ENCODE measurements at regions not wholly inside any gene's neighbourhood (a gene's known extent, or its start where the extent isn't known, plus 50 kb on each side); places are given as distances from the start of the nearest gene placed in this dataset.

DNA sequence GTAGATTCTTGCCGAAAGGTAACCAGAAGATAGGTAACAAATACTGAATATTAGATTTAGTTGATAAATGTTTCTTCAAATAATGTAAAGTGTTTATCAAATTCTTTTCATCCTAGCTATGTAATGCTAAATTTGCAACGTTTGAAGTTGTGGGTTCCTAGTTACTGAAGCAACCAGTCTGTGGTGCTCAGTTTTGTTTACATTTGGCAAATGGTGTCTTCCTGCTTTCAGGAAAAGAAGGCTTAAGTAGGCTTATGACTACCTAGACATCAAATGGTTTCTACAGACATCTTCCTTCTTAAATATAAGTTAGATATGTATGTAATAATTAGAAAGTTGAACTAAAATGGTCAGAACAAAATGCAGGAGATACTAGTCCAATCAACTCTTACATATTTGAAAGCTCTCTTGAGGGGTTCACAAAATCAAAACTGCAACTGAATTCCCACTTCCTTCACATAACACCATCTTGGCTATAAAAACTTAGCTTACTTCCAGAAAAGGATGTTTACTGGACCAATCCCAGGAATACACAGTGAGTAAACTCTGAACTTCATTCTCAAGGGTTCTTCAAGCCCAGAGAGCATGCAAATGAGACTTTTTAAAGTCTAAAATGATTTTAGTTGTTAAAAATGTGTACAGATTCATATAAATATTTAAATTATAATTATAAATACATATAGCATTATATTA is 125.7 kb upstream of the ITGA1 start:
- no CpG with 5 or more reads among the region's 2 CpGs for WGBS (ENCODE audit: insufficient coverage)
- Histone ChIP-seq H3K36me3 (ENCODE audit: control insufficient read depth, insufficient read depth, low read length) (no peaks in the 10 kb centered on the region), H3K4me1 (ENCODE audit: control insufficient read depth, insufficient read depth, low read length) (no peaks in the 10 kb centered on the region), H3K27ac (ENCODE audit: low read length) (no peak overlapping the region), H3K27me3 (ENCODE audit: control insufficient read depth, insufficient read depth, low read length) (no peaks in the 10 kb centered on the region), H3K4me3 (ENCODE audit: low read length) (no peak overlapping the region), H3K9me3 (replicated peaks; ENCODE audit: control insufficient read depth, low read depth, low read length) (no peaks in the 10 kb centered on the region)
- peak; percentile 79 for DNase-seq

DNA sequence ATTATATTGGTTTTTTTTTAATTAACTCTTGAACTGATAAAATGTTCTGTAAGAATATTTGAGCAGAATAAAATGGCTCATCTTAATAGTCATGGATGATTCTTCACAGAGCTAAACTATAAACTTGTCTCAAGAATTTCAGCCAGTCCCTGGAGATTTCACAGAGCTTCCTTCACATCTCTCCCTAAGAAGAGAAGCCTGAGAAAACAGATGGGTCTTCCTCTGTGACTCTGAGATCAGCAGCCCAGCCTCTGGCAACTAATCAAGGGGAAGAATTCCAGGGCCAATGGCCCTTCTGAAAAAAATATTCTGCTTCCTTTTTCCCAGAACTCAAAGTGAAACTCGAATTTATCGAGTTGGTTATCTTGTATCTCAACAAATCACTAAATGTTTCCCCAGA is 122.2 kb upstream of the ITGA1 start:
- no CpG with 5 or more reads among the region's 2 CpGs for WGBS (ENCODE audit: insufficient coverage)
- H3K4me3 ChIP-seq (ENCODE audit: low read length) = no peak overlapping the region
- peak overlapping the region; percentile 63 for H3K27ac ChIP-seq (ENCODE audit: low read length)
- DNase-seq = peak; percentile 90
- no peaks in the 10 kb centered on the region for H3K4me1 ChIP-seq (ENCODE audit: control insufficient read depth, insufficient read depth, low read length)
- H3K36me3 ChIP-seq (ENCODE audit: control insufficient read depth, insufficient read depth, low read length) = no peaks in the 10 kb centered on the region
- no peaks in the 10 kb centered on the region for H3K9me3 ChIP-seq (replicated peaks; ENCODE audit: control insufficient read depth, low read depth, low read length)
- no peaks in the 10 kb centered on the region for H3K27me3 ChIP-seq (ENCODE audit: control insufficient read depth, insufficient read depth, low read length)

DNA sequence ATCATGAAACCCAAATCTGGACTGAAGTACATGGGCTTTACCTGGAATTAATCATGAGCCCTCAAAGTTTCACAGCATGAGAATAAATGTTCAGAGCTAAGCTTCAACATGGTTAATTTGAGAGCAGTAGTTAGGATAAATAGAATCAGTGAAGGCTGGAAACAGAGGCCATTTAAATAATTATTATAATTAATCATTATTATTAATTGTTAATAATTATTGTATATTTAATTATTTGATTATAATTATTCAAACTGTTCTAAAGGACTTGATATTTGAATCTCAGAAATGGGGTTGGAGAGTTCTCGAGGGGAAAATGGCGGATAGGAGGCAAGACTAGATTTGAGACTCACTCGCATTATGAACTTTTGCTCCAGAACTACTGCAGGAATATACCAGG is 119.6 kb upstream of the ITGA1 start:
- Histone ChIP-seq H3K9me3 (replicated peaks; ENCODE audit: control insufficient read depth, low read depth, low read length) (no peaks in the 10 kb centered on the region), H3K27me3 (ENCODE audit: control insufficient read depth, insufficient read depth, low read length) (no peaks in the 10 kb centered on the region), H3K27ac (ENCODE audit: low read length) (no peak overlapping the region), H3K4me1 (ENCODE audit: control insufficient read depth, insufficient read depth, low read length) (no peaks in the 10 kb centered on the region), H3K4me3 (ENCODE audit: low read length) (no peak overlapping the region), H3K36me3 (ENCODE audit: control insufficient read depth, insufficient read depth, low read length) (no peaks in the 10 kb centered on the region)
- DNase-seq = no peak
- 89% methylated on average over 3 of the region's 3 CpGs for WGBS (ENCODE audit: insufficient coverage)

DNA sequence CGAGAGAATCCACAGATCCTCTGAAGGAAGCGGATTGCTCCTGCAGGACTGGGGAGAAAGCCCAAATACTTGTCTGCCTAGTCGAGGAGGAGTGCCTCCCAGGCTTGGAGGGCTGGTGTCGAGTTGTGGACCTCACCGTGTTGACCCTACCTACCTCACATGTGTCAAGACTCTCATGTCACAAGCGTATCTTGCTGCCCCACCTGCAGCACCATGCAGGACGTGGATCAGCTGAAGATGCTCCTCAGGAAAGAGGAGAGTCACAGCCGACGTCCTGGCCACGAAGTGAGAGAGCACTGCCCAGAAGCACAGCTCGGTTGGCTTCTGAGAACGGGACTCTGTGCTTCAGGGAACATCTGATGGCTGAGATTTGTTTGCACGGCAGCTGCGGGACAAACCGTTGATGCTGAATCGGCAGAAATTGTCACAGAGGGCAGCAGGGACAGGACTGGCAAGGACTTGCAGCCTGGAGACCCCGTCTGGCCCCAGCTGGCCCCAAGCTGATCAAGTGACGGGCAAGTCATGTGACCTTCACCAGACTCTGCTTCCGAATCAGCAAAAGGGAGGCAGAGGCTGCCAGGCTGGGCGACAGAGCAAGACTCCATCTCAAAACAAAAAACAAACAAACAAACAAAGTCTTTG is 119.1 kb upstream of the ITGA1 start:
- Histone ChIP-seq H3K27ac (ENCODE audit: low read length) (no peak overlapping the region), H3K36me3 (ENCODE audit: control insufficient read depth, insufficient read depth, low read length) (no peaks in the 10 kb centered on the region), H3K9me3 (replicated peaks; ENCODE audit: control insufficient read depth, low read depth, low read length) (no peaks in the 10 kb centered on the region), H3K4me3 (ENCODE audit: low read length) (no peak overlapping the region), H3K4me1 (ENCODE audit: control insufficient read depth, insufficient read depth, low read length) (no peaks in the 10 kb centered on the region), H3K27me3 (ENCODE audit: control insufficient read depth, insufficient read depth, low read length) (no peaks in the 10 kb centered on the region)
- no peak for DNase-seq
- 72% methylated on average over 16 of the region's 20 CpGs for WGBS (ENCODE audit: insufficient coverage)

DNA sequence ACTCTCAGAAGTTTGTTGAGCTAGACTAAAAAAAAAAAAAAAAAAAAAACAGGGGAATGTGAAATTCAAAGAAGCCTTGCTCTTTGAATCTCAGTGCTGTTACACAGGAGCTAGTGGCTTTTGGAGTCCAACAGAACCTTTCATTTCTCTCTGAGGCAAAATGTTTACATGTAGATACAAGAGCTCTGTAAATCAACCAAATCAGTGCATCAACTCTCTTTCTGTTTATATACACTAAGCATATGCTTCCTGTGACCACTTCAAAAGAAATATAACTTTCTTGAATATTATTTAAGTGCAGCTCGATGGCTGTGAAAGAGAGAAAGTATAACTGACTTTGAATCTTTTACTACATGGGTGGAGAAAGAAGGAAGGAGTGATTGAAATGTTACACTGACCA is 115.3 kb upstream of the ITGA1 start:
- no peaks in the 10 kb centered on the region for H3K36me3 ChIP-seq (ENCODE audit: control insufficient read depth, insufficient read depth, low read length)
- WGBS (ENCODE audit: insufficient coverage) = no CpG with 5 or more reads among the region's 1 CpG
- H3K27me3 ChIP-seq (ENCODE audit: control insufficient read depth, insufficient read depth, low read length) = no peaks in the 10 kb centered on the region

DNA sequence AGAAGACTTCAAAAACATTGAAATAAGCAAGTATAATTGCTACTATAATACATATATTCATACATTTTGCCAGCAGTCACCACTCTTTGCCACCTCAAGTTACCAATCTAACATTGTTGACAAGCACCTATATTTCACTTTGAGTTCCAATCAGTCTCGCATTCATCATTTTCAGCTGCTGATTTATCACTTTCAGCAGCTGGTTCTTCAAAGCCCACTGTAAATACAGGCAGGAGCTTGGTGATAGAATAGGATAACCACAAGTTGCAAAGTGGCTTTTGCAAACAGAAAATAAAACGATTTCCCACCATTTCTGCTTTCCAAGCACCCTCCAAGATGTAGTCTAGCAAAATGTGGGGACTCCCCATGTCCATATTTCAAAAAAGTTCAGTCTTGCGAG is 114.2 kb upstream of the ITGA1 start:
- Histone ChIP-seq H3K4me3 (ENCODE audit: low read length) (no peak overlapping the region), H3K27me3 (ENCODE audit: control insufficient read depth, insufficient read depth, low read length) (no peaks in the 10 kb centered on the region), H3K36me3 (ENCODE audit: control insufficient read depth, insufficient read depth, low read length) (no peaks in the 10 kb centered on the region), H3K27ac (ENCODE audit: low read length) (no peak overlapping the region), H3K9me3 (replicated peaks; ENCODE audit: control insufficient read depth, low read depth, low read length) (no peaks in the 10 kb centered on the region), H3K4me1 (ENCODE audit: control insufficient read depth, insufficient read depth, low read length) (no peaks in the 10 kb centered on the region)
- WGBS (ENCODE audit: insufficient coverage) = no CpG with 5 or more reads among the region's 3 CpGs
- no peak for DNase-seq

More for the DNA sequence above, 115.3 kb upstream of the ITGA1 start:
- H3K4me3 ChIP-seq (ENCODE audit: low read length) = no peak overlapping the region
- DNase-seq = no peak
- no peaks in the 10 kb centered on the region for H3K4me1 ChIP-seq (ENCODE audit: control insufficient read depth, insufficient read depth, low read length)
- no peak overlapping the region for H3K27ac ChIP-seq (ENCODE audit: low read length)
- H3K9me3 ChIP-seq (replicated peaks; ENCODE audit: control insufficient read depth, low read depth, low read length) = no peaks in the 10 kb centered on the region

DNA sequence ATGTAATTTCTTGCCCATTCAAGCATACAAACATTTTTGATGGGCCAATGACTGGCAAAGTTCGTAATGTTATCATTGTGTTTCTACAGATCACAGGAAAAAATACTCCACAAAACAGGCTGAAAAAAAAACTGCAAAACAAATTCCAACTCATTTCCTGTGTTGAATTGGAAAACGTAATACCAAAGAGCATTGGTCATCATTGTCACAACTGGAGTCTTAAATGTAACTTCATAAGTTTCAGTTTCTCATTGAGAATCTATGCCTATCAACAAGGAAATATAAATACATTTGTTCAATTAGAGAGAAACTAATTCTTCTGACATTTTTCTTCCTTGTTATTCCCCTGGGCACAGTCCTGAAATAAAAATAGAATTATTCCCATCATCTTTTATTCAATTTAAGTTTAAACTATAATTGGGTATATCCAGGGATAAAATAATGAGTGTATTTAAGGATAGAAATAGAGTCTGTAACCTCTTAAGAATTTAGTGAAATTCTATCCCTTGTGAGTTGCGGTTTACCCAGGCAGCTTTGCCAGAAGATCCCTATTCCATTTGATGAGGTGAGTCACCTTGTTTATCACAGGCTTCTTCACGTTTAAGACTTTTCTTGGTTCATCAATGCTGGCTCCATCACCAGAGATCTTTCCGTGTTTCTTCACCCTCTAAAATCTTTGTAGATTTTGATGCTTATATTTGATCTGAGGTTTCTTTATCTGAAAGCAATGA is 112.7 kb upstream of the ITGA1 start:
- 0% methylated on average over 1 of the region's 5 CpGs for WGBS (ENCODE audit: insufficient coverage)
- peak overlapping the region; percentile 32 for H3K27ac ChIP-seq (ENCODE audit: low read length)
- no peaks in the 10 kb centered on the region for H3K27me3 ChIP-seq (ENCODE audit: control insufficient read depth, insufficient read depth, low read length)
- no peaks in the 10 kb centered on the region for H3K9me3 ChIP-seq (replicated peaks; ENCODE audit: control insufficient read depth, low read depth, low read length)
- H3K36me3 ChIP-seq (ENCODE audit: control insufficient read depth, insufficient read depth, low read length) = no peaks in the 10 kb centered on the region
- H3K4me3 ChIP-seq (ENCODE audit: low read length) = no peak overlapping the region
- DNase-seq = peak; percentile 35
- H3K4me1 ChIP-seq (ENCODE audit: control insufficient read depth, insufficient read depth, low read length) = no peaks in the 10 kb centered on the region

DNA sequence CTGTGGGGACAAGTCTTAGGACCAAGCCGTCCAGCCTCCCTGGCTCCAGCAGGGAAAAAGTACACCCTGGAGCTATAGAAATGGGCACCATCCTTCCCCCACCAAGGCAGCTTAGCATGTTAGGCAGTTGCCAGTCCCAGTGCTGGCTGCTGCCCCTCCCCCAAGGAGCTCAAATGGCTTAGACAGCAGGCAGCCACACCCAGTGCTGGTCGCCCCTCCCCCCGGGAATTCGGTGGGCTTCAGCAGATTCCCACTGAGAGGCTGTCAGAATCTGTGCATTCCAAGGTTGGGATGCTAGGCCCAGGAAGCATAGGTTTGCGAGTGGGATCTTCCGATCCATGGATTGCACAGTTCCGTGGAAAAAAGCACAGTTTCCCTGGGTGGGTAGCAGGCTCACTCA is 105.2 kb upstream of the ITGA1 start:
- Histone ChIP-seq H3K4me1 (ENCODE audit: control insufficient read depth, insufficient read depth, low read length) (no peaks in the 10 kb centered on the region), H3K36me3 (ENCODE audit: control insufficient read depth, insufficient read depth, low read length) (no peaks in the 10 kb centered on the region), H3K27ac (ENCODE audit: low read length) (no peak overlapping the region), H3K27me3 (ENCODE audit: control insufficient read depth, insufficient read depth, low read length) (no peaks in the 10 kb centered on the region), H3K4me3 (ENCODE audit: low read length) (no peak overlapping the region), H3K9me3 (replicated peaks; ENCODE audit: control insufficient read depth, low read depth, low read length) (no peaks in the 10 kb centered on the region)
- 59% methylated on average over 3 of the region's 7 CpGs for WGBS (ENCODE audit: insufficient coverage)
- no peak for DNase-seq

DNA sequence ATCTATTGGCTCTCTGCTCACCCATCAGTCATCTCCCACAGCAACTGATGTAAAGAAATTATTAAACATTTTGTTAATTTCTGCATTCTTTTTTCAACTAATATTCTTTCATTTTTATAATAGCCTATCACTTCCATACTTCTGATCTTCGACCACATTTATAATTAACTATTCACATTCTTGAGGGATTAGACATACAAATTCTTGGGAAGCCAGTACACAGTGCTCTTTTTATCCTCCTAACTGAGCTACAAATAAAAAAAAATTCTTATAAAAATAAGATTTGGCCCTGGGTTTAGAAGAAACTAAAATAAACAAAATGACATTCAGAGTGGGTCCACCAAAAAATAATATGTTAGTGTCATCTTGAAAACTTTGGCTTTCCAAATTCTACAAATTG is 103.7 kb upstream of the ITGA1 start:
- Histone ChIP-seq H3K27ac (ENCODE audit: low read length) (no peak overlapping the region), H3K4me1 (ENCODE audit: control insufficient read depth, insufficient read depth, low read length) (no peaks in the 10 kb centered on the region), H3K9me3 (replicated peaks; ENCODE audit: control insufficient read depth, low read depth, low read length) (no peaks in the 10 kb centered on the region), H3K4me3 (ENCODE audit: low read length) (no peak overlapping the region), H3K27me3 (ENCODE audit: control insufficient read depth, insufficient read depth, low read length) (no peaks in the 10 kb centered on the region), H3K36me3 (ENCODE audit: control insufficient read depth, insufficient read depth, low read length) (no peaks in the 10 kb centered on the region)
- DNase-seq = no peak
- WGBS (ENCODE audit: insufficient coverage) = no CpG with 5 or more reads among the region's 1 CpG

DNA sequence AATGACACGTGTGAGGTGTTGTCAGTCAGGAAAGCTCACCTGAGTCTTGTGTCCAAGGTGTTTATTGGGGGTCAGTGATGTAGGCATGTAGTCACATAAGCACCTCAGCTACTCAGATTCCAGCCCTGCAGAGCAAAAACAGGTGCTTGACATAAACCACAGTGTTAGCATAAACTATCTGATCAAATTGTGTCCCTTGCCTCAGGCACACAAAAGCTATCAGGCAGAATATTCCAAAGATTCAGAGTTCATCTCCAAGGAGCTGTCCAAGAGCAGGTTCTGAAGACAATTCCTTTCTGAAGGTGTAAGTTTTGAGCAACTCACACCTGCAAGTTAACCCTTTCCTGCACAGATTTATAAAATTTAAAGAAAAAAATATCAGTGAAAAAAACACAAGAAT is 102.2 kb upstream of the ITGA1 start:
- H3K4me3 ChIP-seq (ENCODE audit: low read length) = no peak overlapping the region
- H3K9me3 ChIP-seq (replicated peaks; ENCODE audit: control insufficient read depth, low read depth, low read length) = no peaks in the 10 kb centered on the region
- peaks cover 4% of the 10 kb centered on the region for H3K4me1 ChIP-seq (ENCODE audit: control insufficient read depth, insufficient read depth, low read length)
- WGBS (ENCODE audit: insufficient coverage) = no CpG with 5 or more reads among the region's 1 CpG
- no peaks in the 10 kb centered on the region for H3K36me3 ChIP-seq (ENCODE audit: control insufficient read depth, insufficient read depth, low read length)
- no peak for DNase-seq
- no peak overlapping the region for H3K27ac ChIP-seq (ENCODE audit: low read length)
- H3K27me3 ChIP-seq (ENCODE audit: control insufficient read depth, insufficient read depth, low read length) = no peaks in the 10 kb centered on the region

Measured in muscle of leg (tissue), 3 donors.